Activated CD4-positive, alpha-beta T cell treated with anti-CD3 and anti-CD28 coated beads, Interleukin-2, amount 50 U/mL, for 48 hours (primary cell): ENCODE measurements at regions not wholly inside any gene's neighbourhood (a gene's known extent, or its start where the extent isn't known, plus 50 kb on each side); places are given as distances from the start of the nearest gene placed in this dataset.

Experiments used
- DNase-seq, 2 experiments: peaks; one replicate each; pipeline ENCODE4 v3.0.0-alpha.2; 2020

- peak; percentile 77 to 84 for DNase-seq
Measured at GRCh38 chr6:26216359-26216885, 129.2 kb downstream of the HFE start.

GRCh38 chr6:26216886-26217713 lies 129.9 kb downstream of the HFE start:
- peak; percentile 77 to 82 for DNase-seq

DNA sequence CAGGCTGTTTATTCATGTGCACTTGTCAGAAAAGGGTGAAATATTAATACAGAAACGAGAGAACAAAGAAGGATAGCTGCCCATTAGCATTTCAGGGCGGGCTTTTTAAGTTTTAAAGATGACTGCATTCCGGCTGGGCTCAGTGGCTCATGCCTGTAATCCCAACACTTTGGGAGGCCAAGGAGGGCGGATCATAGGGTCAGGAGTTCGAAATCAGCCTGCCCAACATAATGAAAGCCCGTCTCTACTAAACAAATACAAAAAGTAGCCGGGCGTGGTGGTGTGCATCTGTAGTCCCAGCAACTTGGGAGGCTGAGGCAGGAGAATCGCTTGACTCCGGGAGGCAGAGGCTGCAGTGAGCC lies 130.5 kb downstream of the HFE start:
- DNase-seq: no peak

DNA sequence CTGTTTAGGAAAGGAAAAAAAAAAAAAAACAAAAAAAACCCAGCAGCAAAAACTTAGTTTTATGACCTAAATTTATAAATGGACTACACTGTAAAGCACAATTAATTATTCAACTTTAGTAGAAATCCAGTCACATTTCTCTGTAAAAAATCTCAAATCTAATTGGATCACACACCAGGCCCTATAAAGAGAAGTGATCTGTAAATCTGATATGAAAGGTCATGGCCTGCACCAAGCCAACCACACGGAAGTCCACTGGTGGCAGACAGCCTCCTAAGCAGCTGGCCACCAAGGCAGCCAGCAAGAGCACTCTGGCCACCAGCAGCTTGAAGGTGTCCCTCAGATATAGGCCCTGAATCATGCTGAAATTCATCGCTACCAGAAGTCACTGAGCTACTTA lies 131.6 kb downstream of the HFE start:
- no peak for DNase-seq

- DNase-seq: no peak
Measured at GRCh38 chr6:26220145-26220970, 133.1 kb downstream of the HFE start.

DNA sequence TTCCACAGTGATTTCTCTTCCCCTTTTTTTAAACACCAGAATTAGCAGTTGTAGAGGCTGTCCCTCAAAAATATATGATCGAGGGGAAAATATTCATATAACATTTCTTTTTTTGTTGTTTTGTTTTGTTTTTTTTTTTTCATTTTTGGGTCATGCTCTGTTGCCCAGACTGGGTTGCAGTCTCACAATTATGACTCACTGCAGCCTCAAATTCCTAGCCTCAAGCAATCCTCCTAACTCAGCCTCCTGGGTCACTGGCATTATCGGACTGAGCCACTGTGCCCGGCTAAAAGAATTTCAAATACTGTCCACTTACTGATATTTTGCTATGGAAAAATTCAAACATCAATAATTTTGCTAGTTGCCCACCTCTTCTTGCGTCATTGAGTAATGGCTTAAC lies 134.0 kb downstream of the HFE start:
- no peak for DNase-seq

DNA sequence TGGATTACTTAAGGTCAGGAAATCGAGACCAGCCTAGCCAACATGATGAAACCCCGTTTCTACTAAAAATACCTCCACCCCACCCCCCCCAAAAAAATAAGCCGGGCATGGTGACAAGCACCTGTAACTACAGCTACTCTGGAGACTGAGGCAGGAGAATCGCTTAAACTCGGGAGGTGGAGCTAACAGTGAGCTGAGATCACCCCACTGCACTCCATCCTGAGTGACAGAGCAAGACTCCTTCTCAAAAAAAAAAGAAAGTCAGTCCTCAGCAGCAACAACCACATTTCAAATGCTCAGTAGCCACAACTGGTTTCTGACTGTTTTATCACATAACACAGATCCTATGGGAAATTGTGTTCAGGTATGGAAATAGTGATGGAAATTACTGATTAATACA lies 135.3 kb downstream of the HFE start:
- no peak for DNase-seq

DNA sequence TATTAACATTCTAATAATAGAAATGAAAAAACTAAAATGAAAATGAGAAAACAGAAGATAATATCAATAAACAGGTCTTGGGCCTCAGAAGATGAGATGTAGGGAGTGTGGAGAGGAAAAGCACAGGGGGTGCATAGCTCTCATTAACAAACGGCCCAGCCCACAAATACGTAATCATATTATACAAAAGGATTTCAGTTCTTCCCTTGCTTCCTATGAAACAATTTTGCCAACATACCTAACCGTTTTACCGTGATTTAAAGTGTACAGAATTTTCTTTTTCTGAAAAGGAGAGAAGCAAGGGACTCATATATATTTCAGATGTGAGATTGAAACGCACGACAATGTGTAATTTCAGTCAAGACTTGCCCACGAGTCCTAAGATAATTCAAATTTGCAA lies 136.0 kb downstream of the HFE start:
- no peak for DNase-seq

DNA sequence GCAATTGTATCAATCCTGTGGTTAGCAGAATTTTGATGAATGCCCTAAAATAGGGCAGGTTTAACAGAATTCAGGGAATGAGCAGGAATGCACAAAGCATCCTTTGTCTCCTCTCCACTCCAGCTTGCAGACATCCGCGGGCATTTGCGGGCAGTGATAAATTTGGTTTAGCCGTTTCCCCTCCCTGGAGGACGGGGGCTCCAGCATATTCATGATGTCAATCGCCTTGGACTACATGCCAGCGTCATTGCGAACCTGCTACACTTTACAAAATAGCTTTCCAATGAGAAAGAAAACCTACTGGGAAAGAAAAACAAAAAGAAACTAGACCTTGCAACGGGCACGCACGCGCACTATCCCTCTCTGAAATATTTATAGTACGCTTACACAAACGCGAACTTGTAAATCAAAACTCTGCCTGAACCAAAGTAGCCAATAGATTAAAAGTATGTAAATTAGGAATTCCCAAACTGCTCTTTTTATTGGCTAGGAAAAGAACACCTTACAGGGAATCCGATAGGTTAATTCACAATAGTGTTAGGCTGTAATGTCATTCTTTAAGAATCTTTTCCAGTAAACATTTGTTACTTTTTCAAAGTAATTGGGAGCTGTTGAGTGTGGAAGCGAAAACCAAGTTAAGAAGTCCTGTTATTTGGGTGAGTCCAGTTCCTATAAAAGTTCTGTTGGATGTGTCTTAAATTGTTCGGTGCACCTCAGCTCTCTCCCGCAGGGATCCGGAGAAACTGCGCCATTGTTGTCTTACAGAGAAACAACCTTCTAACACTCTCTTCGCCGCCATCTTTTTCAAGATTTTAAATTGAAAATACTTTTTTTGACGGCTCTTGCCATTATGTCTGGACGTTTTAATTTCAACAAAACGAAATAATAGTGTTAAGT lies 136.7 kb downstream of the HFE start:
- peak; percentile 66 to 71 for DNase-seq

GRCh38 chr6:26224547-26224912 lies 137.3 kb downstream of the HFE start:
- DNase-seq: no peak

- DNase-seq: no peak
Measured at GRCh38 chr6:26224940-26225847, 138.0 kb downstream of the HFE start.

DNA sequence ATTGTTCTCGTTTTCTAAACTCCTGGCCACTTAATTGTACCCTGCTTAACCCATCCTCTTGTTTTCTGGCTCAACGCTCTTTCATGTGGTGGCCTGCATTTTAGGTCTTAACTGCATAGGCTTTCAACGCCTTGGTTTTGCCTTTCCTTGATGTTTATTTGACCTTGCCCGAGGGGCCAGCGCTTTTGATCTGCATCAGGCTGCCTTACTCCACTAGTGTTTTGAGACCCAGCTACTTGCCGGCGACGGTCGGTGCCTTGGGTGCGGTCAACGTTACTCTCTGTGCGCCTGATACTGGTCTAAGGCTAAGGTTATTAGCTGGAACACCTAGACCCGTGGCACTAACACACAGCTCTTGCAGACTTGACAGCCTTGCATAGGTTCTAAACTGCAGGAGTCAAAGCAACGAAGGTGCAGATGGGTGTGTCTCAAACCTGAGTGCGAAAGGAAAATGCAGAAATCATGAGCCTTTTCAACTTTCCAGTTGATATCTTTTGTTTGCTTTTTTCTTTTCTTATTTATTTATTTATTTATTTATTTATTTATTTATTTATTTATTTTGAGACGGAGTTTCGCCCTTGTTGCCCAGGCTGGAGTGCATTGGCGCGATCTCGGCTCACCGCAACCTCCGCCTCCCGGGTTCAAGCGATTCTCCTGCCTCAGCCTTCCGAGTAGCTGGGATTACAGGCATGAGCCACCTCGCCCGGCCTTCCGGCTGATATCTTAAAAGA lies 138.8 kb downstream of the HFE start:
- DNase-seq: no peak

DNA sequence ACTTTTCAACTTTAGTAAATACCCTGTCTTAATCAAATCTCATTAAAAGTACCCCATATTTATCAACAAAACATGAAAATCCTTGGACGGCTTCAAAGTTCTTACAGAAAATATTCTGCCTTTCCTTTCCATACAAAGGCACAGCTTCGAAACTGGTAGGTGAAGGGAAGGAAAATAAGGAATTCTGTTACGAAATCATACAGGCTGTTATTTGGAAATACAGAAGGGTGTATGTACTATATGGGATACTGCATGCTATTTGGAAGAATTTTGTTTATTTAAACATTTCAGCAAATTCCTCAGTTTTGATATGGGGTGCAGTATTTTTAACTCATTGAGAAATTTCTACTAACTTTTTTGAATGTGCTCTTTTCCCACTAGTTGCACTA lies 138.4 kb upstream of the BTN3A2 start:
- DNase-seq: no peak

DNA sequence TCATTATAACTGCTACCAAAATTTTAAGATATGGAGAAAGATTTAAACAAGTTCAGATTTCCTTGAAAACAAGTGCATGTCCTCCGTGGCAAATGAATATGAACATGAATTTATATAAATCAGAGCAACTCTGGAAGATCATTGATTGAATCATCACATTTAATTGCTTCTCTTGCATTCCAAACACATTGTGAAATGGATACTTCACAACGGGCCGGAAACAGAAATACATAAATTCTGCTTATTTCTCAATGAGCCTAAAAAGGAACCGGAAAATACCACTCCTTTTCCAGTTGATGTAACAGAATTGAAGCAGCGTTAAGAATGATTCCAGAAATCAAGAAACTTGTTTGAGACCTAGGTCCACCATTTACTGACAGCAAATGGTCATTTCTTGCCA lies 134.6 kb upstream of the BTN3A2 start:
- DNase-seq: no peak

DNA sequence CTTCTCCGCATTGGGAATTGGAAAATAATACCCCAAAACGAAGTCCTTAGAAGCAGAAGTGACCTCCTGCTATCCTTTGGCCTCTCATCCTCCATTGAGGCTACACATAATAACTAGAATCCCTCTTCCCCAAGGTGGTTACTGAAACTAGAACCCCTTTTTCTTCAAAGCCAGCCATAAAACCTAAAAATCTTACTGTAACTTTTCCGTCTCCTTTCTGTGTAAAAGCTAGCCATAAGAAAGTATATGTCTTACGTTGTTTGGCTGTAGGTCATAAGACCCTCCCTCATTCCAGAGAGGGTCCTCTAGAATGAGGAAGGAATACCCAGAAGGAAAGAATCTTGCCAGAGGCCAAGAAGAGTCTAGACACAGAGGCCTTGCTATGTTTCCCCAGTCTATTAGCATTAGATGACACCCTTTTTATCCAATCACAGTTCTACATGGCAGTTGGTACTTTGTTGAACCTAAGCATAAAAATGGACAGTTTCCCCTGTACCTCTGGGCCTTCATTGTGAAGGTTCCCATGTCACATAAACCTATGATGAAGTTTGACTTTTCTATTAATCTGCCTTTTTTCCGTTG lies 133.9 kb upstream of the BTN3A2 start:
- no peak for DNase-seq

DNA sequence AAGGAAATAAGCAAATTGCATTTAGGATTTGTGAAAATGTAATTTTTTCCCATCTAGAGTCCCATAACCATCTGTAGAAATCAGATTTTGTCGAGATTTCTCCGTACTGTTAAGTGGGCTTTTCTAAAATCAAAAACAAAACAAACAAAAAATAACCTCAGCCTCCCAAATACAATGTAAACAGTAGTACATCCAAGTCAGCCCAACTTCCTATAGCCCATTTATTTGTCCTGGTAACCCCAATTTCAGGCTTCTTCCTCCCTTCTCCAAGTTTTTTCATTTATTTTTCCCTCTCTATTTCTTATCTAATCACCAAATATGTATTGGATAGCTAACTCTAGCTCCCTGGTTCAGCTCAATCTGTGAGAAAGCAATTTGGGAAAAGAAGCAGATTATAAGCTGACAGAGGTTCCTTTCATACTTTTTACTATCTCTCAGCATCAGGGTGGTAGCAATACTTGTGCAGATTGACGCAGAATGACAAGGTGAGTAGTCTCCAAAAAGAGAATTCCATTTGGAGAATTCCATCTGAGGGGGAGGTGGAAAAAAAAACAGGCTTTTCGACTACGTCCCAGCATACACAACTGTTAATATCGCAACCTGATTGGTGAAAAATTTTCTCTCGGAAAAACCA lies 132.6 kb upstream of the BTN3A2 start:
- DNase-seq: no peak

DNA sequence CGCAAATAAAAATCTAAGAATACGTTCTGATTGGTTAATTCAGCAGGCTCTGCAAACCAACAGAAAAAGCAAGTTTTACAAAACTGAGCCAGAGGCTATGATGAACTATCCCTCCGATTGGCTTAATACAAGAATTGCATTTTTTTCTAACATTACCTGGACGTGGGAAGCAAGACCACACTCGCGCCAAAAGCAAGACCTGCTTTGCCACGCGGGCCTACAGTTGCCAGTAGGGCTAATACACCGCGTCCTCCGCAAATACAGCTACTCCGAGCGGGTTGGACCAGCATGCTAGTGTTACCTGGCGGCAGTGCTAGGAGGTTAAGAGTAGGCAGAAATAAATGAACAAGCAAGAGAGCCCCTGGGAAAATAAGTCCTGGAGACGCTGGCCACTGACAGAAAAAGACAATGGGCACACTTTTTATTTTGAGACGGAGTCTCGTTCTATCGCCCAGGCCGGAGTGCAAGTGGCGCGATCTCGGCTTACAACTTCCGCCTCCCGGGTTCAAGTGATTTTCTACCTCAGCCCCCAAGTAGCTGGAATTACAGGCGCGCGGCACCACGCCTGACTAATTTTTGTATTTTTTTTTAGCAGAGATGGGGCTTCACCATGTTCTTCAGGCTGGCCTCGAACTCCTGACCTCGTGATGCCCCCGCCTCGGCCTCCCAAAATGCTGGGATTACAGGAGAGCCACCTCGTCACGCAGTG lies 131.9 kb upstream of the BTN3A2 start:
- peak; percentile 44 to 60 for DNase-seq

- DNase-seq: peak; percentile 72 to 78
Measured at GRCh38 chr6:26233649-26234420, 131.2 kb upstream of the BTN3A2 start.
